ELR (cell line): ENCODE measurements at regions not wholly inside any gene's neighbourhood (a gene's known extent, or its start where the extent isn't known, plus 50 kb on each side); places are given as distances from the start of the nearest gene placed in this dataset.
"Not testable (repeated sequence)": the region's sequence is repeated elsewhere in the genome, so short reads cannot be mapped to it uniquely, and the experiment has no call there.

Source experiments
- DNase-seq: peaks from one replicate; pipeline ENCODE4 v3.0.0-alpha.2; 2015; ENCODE audit warnings: low read depth

- peak; percentile 1 for DNase-seq
Measured at GRCh38 chr7:153087498-153087897, 327.9 kb downstream of the ACTR3B start.

- DNase-seq = no peak
Measured at GRCh38 chr7:153088601-153089000, 329.0 kb downstream of the ACTR3B start.

- DNase-seq = no peak
Measured at GRCh38 chr7:153090209-153090608, 330.7 kb downstream of the ACTR3B start.

GRCh38 chr7:153090764-153091163 lies 331.2 kb downstream of the ACTR3B start:
- DNase-seq = no peak

GRCh38 chr7:153091477-153091876 lies 331.9 kb downstream of the ACTR3B start:
- DNase-seq = no peak

GRCh38 chr7:153097511-153098201 lies 338.1 kb downstream of the ACTR3B start:
- no peak for DNase-seq

- no peak for DNase-seq
Measured at GRCh38 chr7:153099235-153099634, 339.7 kb downstream of the ACTR3B start.

- no peak for DNase-seq
Measured at GRCh38 chr7:153100691-153101237, 341.2 kb downstream of the ACTR3B start.

GRCh38 chr7:153103202-153103601 lies 343.6 kb downstream of the ACTR3B start:
- DNase-seq = no peak

GRCh38 chr7:153107826-153108225 lies 348.3 kb downstream of the ACTR3B start:
- no peak for DNase-seq

- no peak for DNase-seq
Measured at GRCh38 chr7:153109566-153109965, 350.0 kb downstream of the ACTR3B start.

- DNase-seq = no peak
Measured at GRCh38 chr7:153110606-153111005, 351.1 kb downstream of the ACTR3B start.

GRCh38 chr7:153122255-153122654 lies 362.7 kb downstream of the ACTR3B start:
- DNase-seq = not testable (repeated sequence)

- DNase-seq = no peak
Measured at GRCh38 chr7:153130052-153130451, 370.5 kb downstream of the ACTR3B start.

- DNase-seq = no peak
Measured at GRCh38 chr7:153151766-153152165, 392.2 kb downstream of the ACTR3B start.

- DNase-seq = no peak
Measured at GRCh38 chr7:153152801-153153422, 393.4 kb downstream of the ACTR3B start.

- no peak for DNase-seq
Measured at GRCh38 chr7:153158149-153158548, 398.6 kb downstream of the ACTR3B start.

- no peak for DNase-seq
Measured at GRCh38 chr7:153170287-153170686, 410.7 kb downstream of the ACTR3B start.

GRCh38 chr7:153185936-153186335 lies 426.4 kb downstream of the ACTR3B start:
- DNase-seq = no peak

GRCh38 chr7:153188161-153188560 lies 428.6 kb downstream of the ACTR3B start:
- no peak for DNase-seq

GRCh38 chr7:153188630-153189029 lies 429.1 kb downstream of the ACTR3B start:
- no peak for DNase-seq

- no peak for DNase-seq
Measured at GRCh38 chr7:153190452-153190851, 430.9 kb downstream of the ACTR3B start.

- DNase-seq = no peak
Measured at GRCh38 chr7:153190986-153191385, 431.4 kb downstream of the ACTR3B start.
